Keratinocyte (primary cell): ENCODE measurements at regions not wholly inside any gene's neighbourhood (a gene's known extent, or its start where the extent isn't known, plus 50 kb on each side); places are given as distances from the start of the nearest gene placed in this dataset.

ENCODE experiments used
- DNase-seq: peaks from one replicate; pipeline ENCODE4 v3.0.0-alpha.2; 2011; ENCODE audit warnings: low read depth, missing footprints, low spot score
- FAIRE-seq: peaks from 2 replicates; lab custom pipeline; 2011; peaks lifted over from hg19 to GRCh38; lab: Jason Lieb, UNC
- H2AFZ ChIP-seq: 2 replicates; pipeline ENCODE4 v1.6.0; 2012; ENCODE audit warnings: low read length, control low read depth, inconsistent platforms; ENCODE audit not compliant: control insufficient read depth
- H3K27ac ChIP-seq: 2 replicates; pipeline ENCODE4 v1.5.1; 2011; ENCODE audit warnings: low read length; ENCODE audit not compliant: control insufficient read depth, insufficient read depth
- H3K27me3 ChIP-seq: 3 replicates; pipeline ENCODE4 v1.6.0; 2011; ENCODE audit warnings: low read length; ENCODE audit not compliant: control insufficient read depth, insufficient read depth; ENCODE audit errors: extremely low read depth
- H3K36me3 ChIP-seq, 2 experiments: 2 replicates in 1 of 2; 3 replicates in 1 of 2; pipeline ENCODE4 v1.5.1; 2011; ENCODE audit warnings: low read length in 2 of 2, mild to moderate bottlenecking in 1 of 2; ENCODE audit not compliant: control insufficient read depth in 2 of 2, insufficient read depth in 2 of 2; ENCODE audit errors: extremely low read depth in 1 of 2
- H3K4me1 ChIP-seq: 3 replicates; pipeline ENCODE4 v1.5.1; 2011; ENCODE audit warnings: low read length; ENCODE audit not compliant: control insufficient read depth, insufficient read depth; ENCODE audit errors: extremely low read depth
- H3K4me2 ChIP-seq: 3 replicates; pipeline ENCODE4 v1.6.0; 2011; ENCODE audit warnings: low read depth, low read length; ENCODE audit not compliant: control insufficient read depth, insufficient read depth; ENCODE audit errors: extremely low read depth
- H3K4me3 ChIP-seq, 3 experiments: fragments of 200-600 bp in 1 of 3; sonication (generic) in 1 of 3; 2 replicates in 2 of 3; 3 replicates in 1 of 3; pipeline ENCODE4 v1.5.1; 2011 to 2016; ENCODE audit warnings: low read length in 3 of 3, mild to moderate bottlenecking in 3 of 3, control low read depth in 2 of 3, inconsistent platforms in 1 of 3, low read depth in 1 of 3, mixed read lengths in 1 of 3, mixed run types in 1 of 3, moderate library complexity in 1 of 3; ENCODE audit not compliant: control insufficient read depth in 2 of 3, insufficient read depth in 2 of 3; ENCODE audit errors: extremely low read depth in 1 of 3
- H3K79me2 ChIP-seq: 2 replicates; pipeline ENCODE4 v1.6.0; 2012; ENCODE audit warnings: low read length; ENCODE audit not compliant: control insufficient read depth, insufficient read depth
- H3K9ac ChIP-seq: 3 replicates; pipeline ENCODE4 v1.6.0; 2011; ENCODE audit warnings: low read length; ENCODE audit not compliant: control insufficient read depth, insufficient read depth; ENCODE audit errors: extremely low read depth
- H3K9me1 ChIP-seq: 3 replicates; pipeline ENCODE4 v1.6.0; 2011; ENCODE audit warnings: low read length; ENCODE audit not compliant: control insufficient read depth, insufficient read depth; ENCODE audit errors: extremely low read depth
- H3K9me3 ChIP-seq: 2 replicates; pipeline ENCODE4 v1.5.1; 2012; ENCODE audit warnings: low read depth, low read length; ENCODE audit not compliant: control insufficient read depth
- H4K20me1 ChIP-seq: 3 replicates; pipeline ENCODE4 v1.6.0; 2011; ENCODE audit warnings: low read length; ENCODE audit not compliant: control insufficient read depth, insufficient read depth; ENCODE audit errors: extremely low read depth
- CTCF ChIP-seq, 3 experiments: IDR thresholded peaks in 1 of 3; conservative IDR thresholded peaks in 1 of 3; optimal IDR thresholded peaks in 1 of 3; 2 replicates in 2 of 3; 3 replicates in 1 of 3; pipeline versions ENCODE3 to v1.5.1; 2011; ENCODE audit warnings: low read length in 3 of 3, mild to moderate bottlenecking in 3 of 3, moderate library complexity in 2 of 3, control low read depth in 1 of 3, inconsistent platforms in 1 of 3; ENCODE audit not compliant: insufficient read depth in 2 of 3; ENCODE audit errors: extremely low read depth in 1 of 3
- EZH2 ChIP-seq: IDR thresholded peaks from one replicate; pipeline ENCODE4 v1.6.1; 2012; ENCODE audit warnings: inconsistent platforms, mild to moderate bottlenecking, low read length, moderate library complexity
- dilution Hi-C: fragments of 300-500 bp; cut with MboI; formaldehyde crosslinking; loops from one replicate; pipeline ENCODE4 v1.7.0; 2020; ENCODE audit warnings: low sequenced_read_pairs; ENCODE audit not compliant: extremely low pct_ligation_motif_present

- DNase-seq = no peak
- no peaks in the 10 kb centered on the region for H3K36me3 ChIP-seq
- H2AFZ ChIP-seq = no peak overlapping the region
- no peak overlapping the region for H3K9ac ChIP-seq
- H3K4me2 ChIP-seq = no peak overlapping the region
- no peak for FAIRE-seq
- H3K4me1 ChIP-seq = no peaks in the 10 kb centered on the region
- H3K9me1 ChIP-seq = no peaks in the 10 kb centered on the region
- no peak for TF ChIP-seq CTCF (optimal IDR thresholded peaks at IDR 0.05 in 1 of 3, IDR thresholded peaks at IDR 0.05 in 1 of 3, conservative IDR thresholded peaks at IDR 0.05 in 1 of 3; ENCODE audit: extremely low read depth in 1 of 3, insufficient read depth in 2 of 3, low read length in 3 of 3)
- TF ChIP-seq EZH2 = no peak
- no peak overlapping the region for H3K4me3 ChIP-seq
- H4K20me1 ChIP-seq = no peaks in the 10 kb centered on the region
- H3K27me3 ChIP-seq = peaks cover 3% of the 10 kb centered on the region
- no peak overlapping the region for H3K27ac ChIP-seq
- dilution Hi-C loops = no loop called here
- H3K79me2 ChIP-seq = no peaks in the 10 kb centered on the region
- H3K9me3 ChIP-seq = peaks cover 1% of the 10 kb centered on the region
Measured at GRCh38 chr6:3557336-3557735, 100.5 kb upstream of the SLC22A23 start.

DNA sequence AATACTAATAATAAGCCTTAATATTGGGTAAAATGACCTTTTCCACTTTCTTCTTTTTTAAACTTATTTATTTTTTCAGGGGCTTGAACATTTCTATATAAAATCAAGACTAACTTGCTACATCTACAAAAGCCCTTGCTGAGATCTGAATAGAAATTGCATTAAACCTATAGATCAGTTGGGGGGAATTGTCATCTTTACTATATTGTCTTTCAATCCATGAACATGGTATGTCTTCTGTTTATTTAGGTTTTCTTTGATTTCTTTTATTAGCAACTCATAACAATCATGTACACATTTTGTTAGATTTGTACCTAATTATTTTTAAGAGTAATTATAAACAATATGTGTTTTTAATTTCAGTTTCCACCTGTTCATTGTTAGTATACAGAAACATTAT lies 96.4 kb upstream of the SLC22A23 start:
- H2AFZ ChIP-seq = no peak overlapping the region
- dilution Hi-C loops = no loop called here
- no peak for DNase-seq
- H4K20me1 ChIP-seq = no peaks in the 10 kb centered on the region
- H3K79me2 ChIP-seq = no peaks in the 10 kb centered on the region
- peaks cover 1% of the 10 kb centered on the region for H3K9me3 ChIP-seq
- no peak overlapping the region for H3K4me3 ChIP-seq
- no peak for TF ChIP-seq CTCF (optimal IDR thresholded peaks at IDR 0.05 in 1 of 3, IDR thresholded peaks at IDR 0.05 in 1 of 3, conservative IDR thresholded peaks at IDR 0.05 in 1 of 3; ENCODE audit: extremely low read depth in 1 of 3, insufficient read depth in 2 of 3, low read length in 3 of 3)
- TF ChIP-seq EZH2 = no peak
- FAIRE-seq = no peak
- no peak overlapping the region for H3K27ac ChIP-seq
- H3K4me2 ChIP-seq = no peak overlapping the region
- no peaks in the 10 kb centered on the region for H3K9me1 ChIP-seq
- no peaks in the 10 kb centered on the region for H3K36me3 ChIP-seq
- H3K9ac ChIP-seq = no peak overlapping the region
- H3K4me1 ChIP-seq = peaks cover 7% of the 10 kb centered on the region
- H3K27me3 ChIP-seq = no peaks in the 10 kb centered on the region
